BLaER1 treated with 17β-estradiol and CSF1 and Interleukin-3, amounts not matched to agents 10 nM and 100 nM (cell line): ENCODE measurements at regions not wholly inside any gene's neighbourhood (a gene's known extent, or its start where the extent isn't known, plus 50 kb on each side); places are given as distances from the start of the nearest gene placed in this dataset.

ENCODE experiments used
- H3K27ac ChIP-seq, 11 experiments: shearing (Covaris generic); formaldehyde crosslinking; 2 replicates each; pipeline ENCODE4 v1.8.1; 2022
- H3K27me3 ChIP-seq, 11 experiments: shearing (Covaris generic); formaldehyde crosslinking; 2 replicates each; pipeline ENCODE4 v1.8.1; 2022
- H3K36me3 ChIP-seq, 11 experiments: shearing (Covaris generic); formaldehyde crosslinking; 2 replicates each; pipeline ENCODE4 v1.8.1; 2022
- H3K4me1 ChIP-seq, 10 experiments: shearing (Covaris generic); formaldehyde crosslinking; 2 replicates each; pipeline ENCODE4 v1.8.1; 2022
- H3K4me2 ChIP-seq, 11 experiments: shearing (Covaris generic); formaldehyde crosslinking; 2 replicates each; pipeline ENCODE4 v1.8.1; 2022
- H3K4me3 ChIP-seq, 10 experiments: shearing (Covaris generic); formaldehyde crosslinking; 2 replicates each; pipeline ENCODE4 v1.8.1; 2022
- H3K9ac ChIP-seq, 11 experiments: shearing (Covaris generic); formaldehyde crosslinking; 2 replicates each; pipeline ENCODE4 v1.8.1; 2022
- H3K9me3 ChIP-seq, 11 experiments: shearing (Covaris generic); formaldehyde crosslinking; replicated peaks in 1 of 11; 2 replicates each; pipeline ENCODE4 v1.8.1; 2022
- H4K20me1 ChIP-seq, 11 experiments: shearing (Covaris generic); formaldehyde crosslinking; 2 replicates each; pipeline ENCODE4 v1.8.1; 2022
- Cebpa-rat ChIP-seq, 11 experiments: shearing (Covaris generic); IDR thresholded peaks; 2 replicates each; pipeline ENCODE4 v1.8.1; 2022

DNA sequence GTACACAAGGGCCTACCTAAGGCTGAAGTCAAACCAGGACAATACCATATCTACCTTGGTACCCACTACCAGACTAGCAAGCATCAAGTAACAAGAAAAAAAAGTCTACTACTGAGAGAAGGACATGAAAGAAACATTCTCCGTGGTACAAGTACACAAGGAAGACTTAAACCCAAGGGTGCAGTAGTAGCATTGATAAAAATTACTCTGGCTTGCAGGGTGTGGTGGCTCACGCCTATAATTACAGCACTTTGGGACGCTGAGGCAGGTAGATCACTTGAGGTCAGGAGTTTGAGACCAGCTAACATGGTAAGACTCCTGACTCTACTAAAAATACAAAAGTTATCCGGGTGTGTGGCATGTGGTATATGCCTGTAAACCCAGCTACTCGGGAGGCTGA lies 386.5 kb upstream of the PMFBP1 start:
- Histone ChIP-seq H3K9ac (no peak overlapping the region), H3K9me3 (no peaks in the 10 kb centered on the region), H3K36me3 (no peaks in the 10 kb centered on the region)

DNA sequence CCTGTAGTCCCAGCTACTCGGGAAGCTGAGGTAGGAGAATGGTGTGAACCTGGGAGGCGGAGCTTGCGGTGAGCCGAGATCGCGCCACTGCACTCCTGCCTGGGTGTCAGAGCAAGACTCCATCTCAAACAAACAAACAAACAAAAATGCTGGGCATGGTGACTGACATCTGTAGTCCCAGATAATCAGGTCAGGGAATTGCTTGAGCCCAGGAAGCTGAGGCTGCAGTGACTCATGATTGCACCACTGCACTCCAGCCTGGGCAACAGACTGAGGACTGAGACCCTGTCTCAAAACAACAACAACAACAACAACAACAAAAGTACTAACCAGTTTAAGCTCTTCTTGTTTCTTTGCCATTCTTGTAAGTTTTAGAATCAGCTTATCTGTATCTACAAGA lies 383.0 kb upstream of the PMFBP1 start:
- H3K36me3 ChIP-seq = no peaks in the 10 kb centered on the region
- H4K20me1 ChIP-seq = no peaks in the 10 kb centered on the region
- H3K4me2 ChIP-seq = peak overlapping the region in 2 of 11 experiments; percentile 26 to 31; a peak in 2 of 22 replicates
- TF ChIP-seq Cebpa-rat (IDR thresholded peaks at IDR 0.05) = no peak
- H3K27ac ChIP-seq = no peak overlapping the region
- H3K9me3 ChIP-seq = peaks cover 0 to 13% (median 10%) of the 10 kb centered on the region in 11 experiments; a peak in 9 of 22 replicates
- H3K4me3 ChIP-seq = no peak overlapping the region
- no peaks in the 10 kb centered on the region; a peak in 1 of 22 replicates for H3K27me3 ChIP-seq
- peaks cover 0 to 6% (median under 1%) of the 10 kb centered on the region in 10 experiments; a peak in 5 of 20 replicates for H3K4me1 ChIP-seq
- no peak overlapping the region for H3K9ac ChIP-seq

More for the DNA sequence above, 386.5 kb upstream of the PMFBP1 start:
- Histone ChIP-seq H3K27ac (no peak overlapping the region), H3K4me1 (peaks cover 7 to 18% (median 14%) of the 10 kb centered on the region in 10 experiments; a peak in 18 of 20 replicates), H3K4me3 (no peak overlapping the region), H4K20me1 (no peaks in the 10 kb centered on the region), H3K27me3 (no peaks in the 10 kb centered on the region), H3K4me2 (no peak overlapping the region)
- no peak for TF ChIP-seq Cebpa-rat (IDR thresholded peaks at IDR 0.05)

DNA sequence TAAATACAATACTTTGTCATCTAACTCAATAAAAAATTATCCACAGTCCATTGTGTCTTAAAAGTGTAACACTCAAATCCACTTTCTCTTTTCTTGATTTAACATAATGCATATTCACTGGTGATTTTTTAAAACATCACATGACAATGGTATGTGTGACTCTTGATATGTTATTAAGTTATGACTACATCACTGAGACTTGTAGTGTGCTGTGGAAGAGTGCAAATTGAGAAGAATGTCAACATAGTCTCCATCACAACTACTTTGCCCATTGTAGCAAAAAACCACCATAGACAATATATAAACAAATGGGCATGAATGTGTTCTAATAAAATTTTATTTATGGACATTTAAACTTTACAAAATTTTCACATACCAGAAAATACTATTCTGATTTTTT lies 380.7 kb upstream of the PMFBP1 start:
- H3K4me2 ChIP-seq = no peak overlapping the region
- peaks cover 0 to 6% (median 0%) of the 10 kb centered on the region in 10 experiments; a peak in 4 of 20 replicates for H3K4me1 ChIP-seq
- no peak overlapping the region for H3K9ac ChIP-seq
- H3K36me3 ChIP-seq = no peaks in the 10 kb centered on the region
- H3K4me3 ChIP-seq = no peak overlapping the region
- H4K20me1 ChIP-seq = no peaks in the 10 kb centered on the region
- no peaks in the 10 kb centered on the region; a peak in 1 of 22 replicates for H3K27me3 ChIP-seq
- no peak for TF ChIP-seq Cebpa-rat (IDR thresholded peaks at IDR 0.05)
- H3K9me3 ChIP-seq = peaks cover 6 to 20% (median 16%) of the 10 kb centered on the region in 11 experiments; a peak in 19 of 22 replicates
- no peak overlapping the region for H3K27ac ChIP-seq

DNA sequence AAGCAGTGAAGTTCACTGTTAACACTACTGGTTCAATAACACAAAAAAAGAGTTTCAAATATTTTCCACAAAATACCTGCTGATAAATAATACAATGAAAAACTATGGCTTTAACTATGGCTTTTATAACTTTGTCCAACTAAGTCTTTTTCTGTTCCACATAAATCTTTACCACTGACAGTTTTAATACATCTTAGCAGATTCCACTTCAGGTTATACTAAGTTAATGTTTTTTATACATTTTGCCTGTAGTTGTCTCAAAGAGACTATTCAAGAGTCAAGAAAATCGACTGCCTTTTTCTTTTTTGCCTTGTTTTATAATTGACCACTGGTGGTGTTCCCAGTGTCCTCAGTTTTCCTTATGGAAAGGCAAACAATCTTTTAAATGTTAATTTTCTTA lies 379.7 kb upstream of the PMFBP1 start:
- no peak for TF ChIP-seq Cebpa-rat (IDR thresholded peaks at IDR 0.05)
- Histone ChIP-seq H3K4me2 (no peak overlapping the region), H3K4me1 (peaks cover 0 to 6% (median 0%) of the 10 kb centered on the region in 10 experiments; a peak in 4 of 20 replicates), H3K27me3 (no peaks in the 10 kb centered on the region; a peak in 1 of 22 replicates), H3K36me3 (no peaks in the 10 kb centered on the region), H3K27ac (no peak overlapping the region), H3K9ac (no peak overlapping the region), H3K4me3 (no peak overlapping the region), H3K9me3 (peaks cover 6 to 22% (median 16%) of the 10 kb centered on the region in 11 experiments; a peak in 19 of 22 replicates), H4K20me1 (no peaks in the 10 kb centered on the region)

DNA sequence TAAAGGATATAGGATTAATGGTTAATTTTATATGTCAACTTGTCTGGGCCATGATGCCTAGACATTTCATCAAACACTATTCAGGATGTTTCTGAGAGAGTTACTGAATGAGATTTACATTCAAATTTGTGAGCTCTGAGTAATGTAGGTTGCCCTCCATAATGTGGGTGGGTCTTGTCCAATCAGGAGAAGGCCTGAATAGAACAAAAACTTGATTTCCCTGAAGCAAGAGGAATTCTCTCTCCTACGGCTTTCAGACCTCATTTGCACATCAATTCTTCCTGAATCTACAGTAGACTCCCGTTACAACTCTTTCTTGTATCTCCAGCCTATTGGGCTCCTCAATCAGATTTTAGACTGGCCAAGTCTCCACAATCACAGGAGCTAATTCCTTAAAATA lies 377.9 kb upstream of the PMFBP1 start:
- no peaks in the 10 kb centered on the region for H4K20me1 ChIP-seq
- no peak overlapping the region for H3K9ac ChIP-seq
- peaks cover 6 to 24% (median 16%) of the 10 kb centered on the region in 11 experiments; a peak in 19 of 22 replicates for H3K9me3 ChIP-seq
- no peak overlapping the region for H3K4me3 ChIP-seq
- H3K4me1 ChIP-seq = peaks cover 0 to 2% (median 0%) of the 10 kb centered on the region in 10 experiments; a peak in 4 of 20 replicates
- no peaks in the 10 kb centered on the region; a peak in 1 of 22 replicates for H3K27me3 ChIP-seq
- no peak overlapping the region for H3K27ac ChIP-seq
- no peak for TF ChIP-seq Cebpa-rat (IDR thresholded peaks at IDR 0.05)
- no peaks in the 10 kb centered on the region for H3K36me3 ChIP-seq
- H3K4me2 ChIP-seq = no peak overlapping the region

DNA sequence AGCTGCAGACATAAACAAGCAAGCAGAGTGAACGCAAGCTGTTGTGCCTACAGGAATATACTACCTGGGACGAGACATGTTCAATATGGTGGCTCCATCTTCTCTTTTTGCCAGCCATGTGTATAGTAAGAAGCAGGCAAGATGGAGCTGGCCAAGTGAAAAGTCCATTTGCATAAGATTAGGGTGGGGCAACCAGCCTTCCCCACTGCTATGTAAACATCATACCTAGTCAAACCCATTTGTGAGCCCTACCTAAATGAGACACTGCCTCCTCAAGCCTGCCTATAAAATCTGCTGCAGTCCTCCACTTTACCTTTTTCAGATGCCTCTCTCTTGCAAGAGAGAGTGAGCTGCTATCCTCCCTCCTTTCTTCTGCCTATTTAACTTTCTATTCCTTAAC lies 370.1 kb upstream of the PMFBP1 start:
- Histone ChIP-seq H4K20me1 (no peaks in the 10 kb centered on the region), H3K27ac (no peak overlapping the region), H3K4me3 (no peak overlapping the region), H3K27me3 (no peaks in the 10 kb centered on the region), H3K9ac (no peak overlapping the region), H3K4me2 (no peak overlapping the region), H3K36me3 (peaks cover 0 to 4% (median 0%) of the 10 kb centered on the region in 11 experiments; a peak in 3 of 22 replicates), H3K9me3 (peaks cover 13 to 24% (median 17%) of the 10 kb centered on the region in 11 experiments; a peak in 18 of 22 replicates), H3K4me1 (0 out of 20 replicates have a peak, but pooled peaks cover 0 to 4% (median 0%) of the 10 kb centered on the region in 10 experiments)
- TF ChIP-seq Cebpa-rat (IDR thresholded peaks at IDR 0.05) = no peak

DNA sequence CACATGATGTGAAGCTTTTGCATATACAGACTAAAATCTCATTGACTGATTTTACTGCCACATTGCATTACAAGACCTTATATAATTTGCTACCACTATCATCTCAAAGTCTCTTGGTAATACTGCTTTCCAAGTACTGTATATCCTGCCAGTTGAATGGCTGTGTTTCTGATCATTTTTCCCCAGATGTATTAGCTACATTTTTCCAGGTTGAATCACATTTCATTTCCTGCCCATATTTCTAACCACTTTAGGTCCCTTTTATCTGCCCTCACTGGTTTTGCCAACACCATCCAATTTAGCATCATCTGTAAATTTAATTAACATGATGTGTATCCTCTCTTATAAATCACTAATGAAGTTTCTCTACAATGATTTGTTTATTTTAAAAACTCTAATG lies 365.7 kb upstream of the PMFBP1 start:
- H3K9ac ChIP-seq = no peak overlapping the region
- H4K20me1 ChIP-seq = no peaks in the 10 kb centered on the region
- no peak for TF ChIP-seq Cebpa-rat (IDR thresholded peaks at IDR 0.05)
- H3K9me3 ChIP-seq = peaks cover 0 to 3% (median 0%) of the 10 kb centered on the region in 11 experiments; a peak in 3 of 22 replicates
- H3K27ac ChIP-seq = no peak overlapping the region
- H3K4me2 ChIP-seq = no peak overlapping the region
- 0 out of 20 replicates have a peak, but pooled peaks cover 0 to 4% (median 0%) of the 10 kb centered on the region in 10 experiments for H3K4me1 ChIP-seq
- H3K4me3 ChIP-seq = no peak overlapping the region
- H3K27me3 ChIP-seq = no peaks in the 10 kb centered on the region
- no peaks in the 10 kb centered on the region; a peak in 1 of 22 replicates for H3K36me3 ChIP-seq

DNA sequence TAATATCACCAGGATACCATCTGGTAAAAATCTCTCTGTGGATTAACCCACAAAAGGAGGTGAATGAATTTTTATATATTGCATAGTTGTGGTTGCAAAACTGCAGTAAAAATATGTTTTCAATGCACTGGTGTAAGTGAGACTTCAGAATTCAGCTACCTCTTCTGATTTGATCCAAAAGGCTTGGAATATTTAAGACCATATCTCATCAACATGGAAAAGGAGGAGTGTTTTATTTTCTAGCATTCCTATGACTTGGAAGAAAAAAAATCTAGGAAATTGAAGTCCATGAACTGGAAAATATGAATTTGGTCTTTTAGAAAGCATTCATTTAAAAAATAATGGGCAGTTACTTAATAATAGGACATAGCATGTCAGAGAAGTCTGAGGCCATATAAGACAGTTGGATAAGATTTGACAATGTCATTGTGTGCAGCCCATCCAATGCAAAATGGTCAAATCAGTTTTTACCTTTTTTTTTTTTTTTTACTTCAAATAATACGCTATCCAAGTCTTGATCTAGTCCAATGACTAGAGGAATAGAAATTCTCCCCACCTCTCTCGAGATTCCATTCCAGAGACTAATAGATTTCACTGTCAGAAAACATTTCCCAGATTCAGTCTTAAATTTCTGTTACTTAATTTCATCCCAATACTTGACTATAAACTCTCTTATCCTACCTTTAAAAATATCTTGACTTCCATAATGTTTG lies 364.9 kb upstream of the PMFBP1 start:
- no peak for TF ChIP-seq Cebpa-rat (IDR thresholded peaks at IDR 0.05)
- Histone ChIP-seq H3K9me3 (no peaks in the 10 kb centered on the region), H3K27ac (no peak overlapping the region)

DNA sequence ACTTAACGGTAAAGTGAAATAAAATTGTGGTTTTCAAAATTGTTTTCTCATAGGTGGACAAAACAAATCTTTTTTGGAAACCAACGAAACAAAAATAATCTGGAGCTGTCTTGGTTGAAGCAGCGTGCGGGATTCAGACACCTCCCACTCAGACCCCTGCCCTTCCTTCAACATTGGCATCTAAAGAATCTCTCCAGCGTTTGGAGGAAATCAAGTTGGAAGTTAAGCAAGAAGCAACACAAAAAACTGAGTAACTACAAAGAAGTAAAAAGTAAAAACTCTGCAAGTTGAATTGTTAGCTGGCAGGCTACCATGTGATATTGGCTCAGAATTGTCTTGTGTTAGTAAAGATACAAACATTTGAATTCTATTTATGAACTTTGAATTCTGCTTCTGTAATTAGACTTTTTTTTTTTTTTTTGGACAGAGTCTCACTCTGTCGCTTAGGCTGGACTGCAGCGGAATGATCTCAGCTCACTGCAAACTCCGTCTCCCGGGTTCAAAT lies 361.0 kb upstream of the PMFBP1 start:
- TF ChIP-seq Cebpa-rat (IDR thresholded peaks at IDR 0.05) = no peak
- H3K4me2 ChIP-seq = no peak overlapping the region
- peaks cover 0 to 8% (median 0%) of the 10 kb centered on the region in 10 experiments; a peak in 1 of 20 replicates for H3K4me1 ChIP-seq

More for the DNA sequence above, 364.9 kb upstream of the PMFBP1 start:
- Histone ChIP-seq H3K4me2 (no peak overlapping the region), H3K27me3 (no peaks in the 10 kb centered on the region), H3K9ac (no peak overlapping the region), H3K4me1 (0 out of 20 replicates have a peak, but pooled peaks cover 0 to 4% (median 0%) of the 10 kb centered on the region in 10 experiments), H4K20me1 (no peaks in the 10 kb centered on the region), H3K4me3 (no peak overlapping the region), H3K36me3 (no peaks in the 10 kb centered on the region)

More for the DNA sequence above, 361.0 kb upstream of the PMFBP1 start:
- Histone ChIP-seq H3K9me3 (peaks cover 0 to 18% (median 0%) of the 10 kb centered on the region in 11 experiments; a peak in 3 of 22 replicates), H3K36me3 (no peaks in the 10 kb centered on the region), H3K4me3 (no peak overlapping the region), H3K9ac (no peak overlapping the region), H3K27ac (no peak overlapping the region), H4K20me1 (no peaks in the 10 kb centered on the region), H3K27me3 (no peaks in the 10 kb centered on the region)
